GM21825 (cell line): ENCODE measurements at regions not wholly inside any gene's neighbourhood (a gene's known extent, or its start where the extent isn't known, plus 50 kb on each side); places are given as distances from the start of the nearest gene placed in this dataset.

Experiments
- ATAC-seq: cut with Tn5 transposase; IDR thresholded peaks from one replicate; pipeline ENCODE4 v1.9.1; 2021; ENCODE audit warnings: mild to moderate bottlenecking, moderate library complexity; ENCODE audit not compliant: unreplicated experiment

- no peak for ATAC-seq
Observed at GRCh38 chr9:118028225-118028624, 324.0 kb downstream of the TLR4 start.

DNA sequence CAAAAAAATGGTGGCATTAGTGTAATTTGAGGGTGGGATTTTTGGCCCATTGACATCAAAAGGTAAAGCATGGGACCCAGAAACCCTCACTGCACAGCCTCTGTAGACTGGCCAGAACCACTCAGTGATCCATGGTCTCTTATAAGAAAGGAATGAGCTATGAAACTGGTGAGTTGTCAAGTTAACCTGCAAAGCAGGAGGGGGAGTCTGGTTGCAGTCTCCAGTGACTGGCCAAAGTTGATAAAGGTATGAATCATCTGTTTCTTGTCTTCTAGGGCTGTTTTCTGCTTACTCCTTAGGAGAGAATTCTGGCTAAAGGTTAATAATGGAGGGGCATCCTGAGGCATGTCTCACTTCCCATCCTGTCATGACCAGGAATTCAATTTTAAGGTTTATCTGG, 325.2 kb downstream of the TLR4 start:
- no peak for ATAC-seq

GRCh38 chr9:118034701-118035100, 330.5 kb downstream of the TLR4 start:
- ATAC-seq, result no peak

DNA sequence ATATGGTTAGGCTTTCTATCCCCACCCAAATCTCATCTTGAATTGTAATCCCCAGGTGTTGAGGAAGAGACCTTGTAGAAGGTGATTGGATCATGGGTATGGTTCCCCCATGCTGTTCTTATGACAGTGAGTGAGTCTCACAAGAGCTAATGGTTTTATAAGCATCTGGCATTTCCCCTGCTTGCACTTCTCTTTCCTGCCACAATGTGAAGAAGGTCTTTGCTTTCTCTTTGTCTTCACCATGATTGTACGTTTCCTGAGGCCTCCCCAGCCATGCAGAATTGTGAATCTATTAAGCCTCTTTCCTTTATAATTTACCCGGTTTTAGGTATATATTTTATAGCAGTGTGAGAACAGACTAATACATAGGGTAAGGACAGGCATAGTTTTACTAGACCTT, 334.5 kb downstream of the TLR4 start:
- no peak for ATAC-seq

GRCh38 chr9:118058227-118058626, 354.0 kb downstream of the TLR4 start:
- ATAC-seq, result no peak

- no peak for ATAC-seq
Observed at GRCh38 chr9:118059484-118060278, 355.5 kb downstream of the TLR4 start.

- no peak for ATAC-seq
Observed at GRCh38 chr9:118083161-118083560, 379.0 kb downstream of the TLR4 start.

DNA sequence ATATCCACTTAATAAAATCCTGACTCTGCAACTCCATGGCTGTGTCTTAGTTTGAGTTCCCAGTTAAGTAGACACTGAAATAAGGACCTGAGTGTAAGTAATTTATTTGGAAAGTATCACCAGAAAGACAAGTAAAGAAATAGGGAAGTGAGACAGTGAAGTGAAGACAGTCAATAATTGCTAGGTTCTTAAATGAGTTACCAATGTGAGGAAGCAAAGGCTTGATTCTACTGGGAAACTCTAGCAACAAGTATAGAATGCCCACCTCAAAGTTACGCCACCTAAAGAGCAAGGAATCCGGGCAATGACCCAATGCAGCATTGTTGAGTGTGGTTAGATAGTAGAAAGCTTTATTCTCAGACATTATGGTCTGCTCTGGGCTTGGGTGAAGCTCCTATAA, 383.9 kb downstream of the TLR4 start:
- no peak for ATAC-seq

GRCh38 chr9:118091226-118091625, 387.0 kb downstream of the TLR4 start:
- no peak for ATAC-seq

DNA sequence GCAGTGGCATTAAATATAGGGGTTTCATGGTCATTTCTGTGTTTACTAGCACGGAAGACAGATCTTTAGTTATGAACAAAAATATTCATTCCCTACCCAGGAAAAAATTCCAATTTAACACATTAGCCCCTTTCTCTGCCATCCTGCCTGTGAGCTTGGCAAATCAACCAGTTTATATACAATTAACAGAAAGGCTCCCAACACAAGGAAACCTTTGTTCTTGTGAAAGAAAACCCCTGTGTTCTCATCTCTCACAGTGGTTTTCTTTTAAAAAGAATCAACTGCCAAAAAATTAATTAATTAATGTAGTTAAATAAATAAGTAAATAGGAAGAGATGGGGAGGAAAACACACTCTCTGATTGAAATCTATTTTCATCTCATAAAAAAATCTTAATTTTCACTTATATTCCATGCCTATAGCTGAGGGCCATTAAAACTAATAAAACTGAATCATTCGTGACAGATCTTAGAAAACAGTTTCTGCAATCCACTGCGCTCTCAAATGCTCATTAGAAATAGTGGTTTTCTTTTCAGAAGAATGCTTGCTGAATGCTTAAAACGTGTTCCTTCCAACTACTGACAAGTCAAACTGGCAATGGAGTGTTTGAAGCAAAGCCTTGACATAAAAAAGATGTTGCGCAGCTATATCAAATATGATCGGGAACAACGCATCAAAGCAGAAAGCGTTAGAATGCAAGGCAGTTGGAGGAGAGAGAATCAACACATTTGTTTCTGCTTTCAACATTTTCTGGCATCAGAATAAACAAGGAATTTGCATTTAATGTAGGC, 387.7 kb downstream of the TLR4 start:
- ATAC-seq, result no peak

GRCh38 chr9:118094387-118094786, 390.2 kb downstream of the TLR4 start:
- no peak for ATAC-seq

GRCh38 chr9:118100529-118101419, 396.6 kb downstream of the TLR4 start:
- no peak for ATAC-seq

DNA sequence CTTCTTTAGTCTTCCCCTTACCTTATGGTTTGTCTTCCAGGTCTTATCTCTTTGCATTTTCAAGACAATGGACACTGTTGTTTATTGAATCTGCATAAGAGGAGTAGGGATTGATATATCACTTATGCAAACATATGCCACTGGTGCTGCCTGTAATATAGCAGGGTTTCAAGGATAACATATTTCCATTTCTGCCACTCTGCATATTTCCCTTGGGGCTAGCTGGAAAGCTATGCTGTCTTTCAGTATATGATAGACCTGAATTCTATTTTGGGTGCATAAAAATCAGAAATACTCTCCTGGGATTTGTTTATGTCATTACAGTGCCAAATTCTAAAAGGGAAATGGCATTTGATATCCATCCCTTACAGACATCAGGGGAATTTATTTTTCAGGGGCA, 400.2 kb downstream of the TLR4 start:
- ATAC-seq, result no peak

DNA sequence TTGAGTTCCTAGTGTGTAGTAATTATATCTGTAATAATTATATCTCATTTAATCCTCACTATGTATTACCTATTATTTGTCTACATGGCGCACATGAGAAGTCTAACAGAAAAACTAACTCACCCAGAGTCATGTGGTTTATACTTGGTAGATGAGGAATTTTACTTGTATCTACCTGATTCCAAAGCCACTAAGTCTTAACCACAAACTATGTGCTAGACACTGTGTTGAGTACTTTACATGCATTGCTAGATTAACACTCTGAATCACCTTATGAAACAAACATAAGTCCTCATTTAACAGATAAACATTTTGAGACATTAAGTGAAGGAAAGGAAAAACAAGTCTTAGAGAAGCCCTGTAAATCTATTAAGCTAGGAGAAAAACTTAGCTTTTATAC, 404.8 kb downstream of the TLR4 start:
- no peak for ATAC-seq

DNA sequence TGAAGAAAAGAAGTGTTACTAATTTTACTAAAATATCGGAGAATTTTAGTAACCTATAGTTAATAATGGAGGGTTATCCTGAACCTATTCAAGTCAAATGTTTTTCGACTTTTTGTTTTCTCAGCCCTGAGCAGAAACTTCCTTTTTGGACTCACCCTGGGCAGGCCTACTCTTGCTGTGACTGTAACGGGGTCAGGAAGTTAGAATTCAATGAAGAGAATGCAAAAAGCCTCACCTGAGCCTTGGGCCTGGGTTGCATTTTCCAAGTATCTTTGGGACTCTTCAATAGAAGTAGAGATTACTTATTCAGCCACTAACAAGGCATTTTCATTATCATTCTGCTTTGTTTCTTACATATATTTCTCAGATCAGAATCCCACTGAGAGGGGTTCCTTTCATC, 405.3 kb downstream of the TLR4 start:
- ATAC-seq, result no peak

DNA sequence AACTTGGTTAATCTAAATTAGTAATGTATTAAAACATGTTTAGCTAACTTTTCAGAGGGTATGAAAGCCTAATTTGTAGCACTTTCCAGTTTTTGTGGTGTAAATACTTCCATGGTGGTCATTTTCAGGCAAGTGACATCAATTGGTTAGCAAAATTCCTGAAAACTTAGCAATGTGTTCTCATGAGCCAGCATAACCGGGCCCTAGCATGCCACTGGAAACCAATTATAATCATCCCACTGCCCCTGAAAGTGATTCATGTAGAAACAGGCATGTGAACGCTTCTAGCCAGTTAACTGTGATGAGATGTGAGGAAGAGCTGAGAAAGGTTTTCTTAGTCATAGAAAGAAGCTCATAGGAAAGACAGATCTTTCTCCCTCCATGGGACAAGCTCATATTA, 417.2 kb downstream of the TLR4 start:
- ATAC-seq, result no peak

DNA sequence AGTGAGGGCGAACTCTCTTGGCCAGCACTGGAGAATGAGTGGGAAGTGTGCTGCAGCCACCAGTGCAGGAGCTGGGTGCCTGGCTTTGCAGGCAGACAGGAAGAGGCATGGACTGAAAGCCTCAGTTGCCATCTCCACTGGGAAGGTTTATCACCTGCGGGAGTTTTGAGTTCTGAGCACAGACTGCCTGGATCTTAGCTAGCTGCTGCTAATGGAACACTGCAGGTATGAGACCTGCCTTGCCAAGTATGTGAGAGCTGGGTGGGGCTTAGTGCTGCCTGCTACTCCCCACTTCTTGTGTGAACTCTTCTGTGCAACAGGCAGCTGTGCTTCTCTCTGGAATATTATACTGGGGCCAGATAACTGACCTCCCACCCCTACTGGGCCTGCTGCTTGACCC, 424.1 kb downstream of the TLR4 start:
- no peak for ATAC-seq

DNA sequence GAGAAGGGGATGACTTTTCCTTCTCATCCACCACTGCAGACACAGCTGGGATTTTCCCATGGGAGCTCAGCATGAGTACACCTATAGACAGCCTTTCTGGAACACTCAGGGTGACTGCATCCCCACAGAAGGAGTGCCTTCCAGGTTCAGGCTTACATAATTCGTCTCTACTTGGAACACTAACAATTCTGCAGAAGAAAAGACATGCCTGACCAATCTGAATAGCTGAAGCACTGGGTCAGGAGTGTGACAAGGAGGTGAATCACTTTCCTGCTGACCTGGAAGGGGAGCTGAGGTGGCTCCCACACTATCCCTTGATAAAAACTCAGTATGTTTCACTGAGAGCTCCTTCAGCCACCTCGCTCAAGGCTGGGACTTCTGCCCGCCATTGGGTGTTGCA, 425.3 kb downstream of the TLR4 start:
- no peak for ATAC-seq

- ATAC-seq, result no peak
Observed at GRCh38 chr9:118148990-118149389, 444.8 kb downstream of the TLR4 start.

DNA sequence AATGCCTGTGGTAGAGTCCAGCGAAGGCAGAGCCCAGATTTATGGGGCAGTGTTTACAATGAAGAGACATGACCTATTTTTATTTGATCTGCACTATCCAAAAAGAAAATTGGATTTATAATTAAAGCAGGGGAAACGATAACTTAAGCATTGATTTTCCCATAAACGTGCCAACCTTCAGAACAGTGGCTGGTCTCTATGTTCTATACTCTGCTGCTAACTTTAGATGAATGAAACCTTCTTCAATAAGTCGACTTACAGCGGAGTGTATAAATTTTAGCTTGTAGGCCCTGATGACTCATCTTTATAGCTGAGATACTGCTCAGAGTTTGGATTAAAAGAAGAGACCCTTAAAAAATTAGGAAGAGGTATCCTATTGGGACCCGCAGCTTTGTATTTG, 452.6 kb downstream of the TLR4 start:
- no peak for ATAC-seq

- no peak for ATAC-seq
Observed at GRCh38 chr9:118162716-118163115, 458.5 kb downstream of the TLR4 start.
